C1 segment of cervical spinal cord (tissue), 14 donors: ENCODE measurements at regions not wholly inside any gene's neighbourhood (a gene's known extent, or its start where the extent isn't known, plus 50 kb on each side); places are given as distances from the start of the nearest gene placed in this dataset.

Experiments
- DNase-seq, 14 donors: peaks; one replicate each; lab custom pipeline; 2025; lab: John Stamatoyannopoulos, UW

DNA sequence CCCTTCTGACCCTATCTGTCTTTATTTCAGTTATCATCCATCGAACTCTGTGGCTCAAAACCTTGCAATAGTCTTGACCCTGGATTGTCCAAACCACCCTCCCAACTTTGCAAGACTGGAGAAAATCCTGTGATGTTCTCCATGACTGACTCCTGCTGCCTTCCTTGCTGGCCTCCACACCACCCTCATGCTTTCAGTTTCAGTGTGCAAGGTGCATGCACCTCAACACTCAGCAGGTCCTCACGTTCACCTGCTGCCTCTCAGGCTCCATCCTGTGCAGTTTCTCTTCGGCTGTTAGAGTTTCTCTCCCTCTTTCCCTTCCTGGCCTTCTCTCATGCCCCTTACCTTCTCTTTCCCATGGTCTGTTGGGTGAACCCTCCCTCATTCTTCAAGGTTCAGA is 59.4 kb upstream of the ASIC2 start:
- DNase-seq = no peak

DNA sequence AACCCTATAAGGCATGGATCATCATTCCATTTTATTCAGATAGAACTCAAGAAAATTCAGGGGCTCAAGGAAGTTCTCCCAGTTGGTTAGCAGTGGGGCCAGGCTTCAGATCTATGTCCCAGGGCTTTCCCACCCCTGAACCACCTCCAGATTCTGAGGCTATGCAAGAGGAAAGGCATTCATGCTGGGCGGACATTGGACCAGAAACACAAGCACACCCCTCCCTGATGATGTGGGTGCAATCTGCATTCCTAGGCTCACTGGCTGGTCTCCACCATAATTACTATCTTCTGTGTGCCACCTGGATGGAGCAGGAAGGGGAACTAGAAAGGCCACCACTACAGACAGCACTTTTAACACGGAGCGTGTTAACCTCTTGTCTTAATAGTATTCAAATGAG is 63.2 kb upstream of the ASIC2 start:
- no peak for DNase-seq

DNA sequence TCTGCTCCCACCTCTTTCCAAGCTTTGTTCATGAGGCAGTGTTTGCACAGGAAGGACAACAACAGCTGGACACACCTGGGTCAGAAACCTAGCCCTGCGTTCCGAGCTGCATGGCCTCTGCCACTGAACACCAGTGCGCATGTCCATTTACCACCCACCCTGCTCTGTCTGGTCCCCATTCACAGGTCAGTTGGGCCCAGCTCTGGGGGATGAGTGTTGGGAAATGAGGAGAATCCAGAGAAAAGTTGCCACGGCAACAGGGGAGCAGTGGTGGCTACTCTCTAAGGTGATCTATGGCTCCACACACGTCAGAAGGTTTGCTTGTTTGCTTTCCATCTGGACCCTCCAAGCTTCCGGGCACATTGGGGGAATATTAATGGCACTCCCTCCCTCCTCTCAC is 70.4 kb upstream of the ASIC2 start:
- no peak for DNase-seq

- no peak for DNase-seq
Measured at GRCh38 chr17:33366960-33367359, 73.9 kb upstream of the ASIC2 start.

GRCh38 chr17:33369149-33369548 is 76.1 kb upstream of the ASIC2 start:
- DNase-seq = no peak

- no peak for DNase-seq
Measured at GRCh38 chr17:33369876-33370275, 76.8 kb upstream of the ASIC2 start.

- no peak for DNase-seq
Measured at GRCh38 chr17:33370401-33370800, 77.3 kb upstream of the ASIC2 start.

DNA sequence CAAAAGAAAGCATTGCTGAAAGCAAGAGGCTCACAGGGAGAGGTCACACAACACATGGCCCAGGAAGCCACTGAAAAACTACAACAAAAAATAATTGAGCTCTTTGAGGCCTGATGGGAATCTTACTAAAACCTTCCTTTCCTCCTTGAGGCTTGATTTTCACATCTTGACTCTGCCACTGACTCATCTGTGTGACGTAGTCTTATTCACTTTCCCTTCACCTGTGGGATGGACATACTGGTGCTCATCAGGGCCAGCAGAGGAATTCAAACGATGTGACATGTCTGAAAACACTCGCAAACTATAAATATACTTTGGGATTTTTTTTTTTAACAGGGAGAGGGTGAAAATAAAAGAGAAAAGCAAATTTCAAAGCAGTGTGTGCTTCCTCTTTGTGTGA is 78.3 kb upstream of the ASIC2 start:
- no peak for DNase-seq

DNA sequence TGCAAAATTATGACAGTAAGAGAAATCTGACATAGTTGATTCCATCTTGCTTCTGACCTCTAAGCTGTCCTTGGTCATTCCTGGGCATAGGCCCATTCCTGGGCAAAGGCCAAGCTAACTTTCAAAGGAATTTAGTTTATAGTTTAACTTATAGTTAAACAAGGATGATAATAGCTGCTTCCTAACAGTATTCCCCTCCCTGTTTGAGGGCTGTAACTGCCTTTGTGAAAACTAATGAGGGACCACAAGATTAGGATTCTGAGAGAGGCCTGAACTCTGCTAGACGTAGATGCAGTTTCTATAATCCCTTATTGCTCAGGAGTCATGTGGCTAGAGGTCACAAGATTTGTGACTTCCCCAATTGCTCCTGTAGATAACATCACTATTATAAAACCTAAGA is 80.2 kb upstream of the ASIC2 start:
- DNase-seq = no peak

- no peak for DNase-seq
Measured at GRCh38 chr17:33375103-33375502, 82.0 kb upstream of the ASIC2 start.

DNA sequence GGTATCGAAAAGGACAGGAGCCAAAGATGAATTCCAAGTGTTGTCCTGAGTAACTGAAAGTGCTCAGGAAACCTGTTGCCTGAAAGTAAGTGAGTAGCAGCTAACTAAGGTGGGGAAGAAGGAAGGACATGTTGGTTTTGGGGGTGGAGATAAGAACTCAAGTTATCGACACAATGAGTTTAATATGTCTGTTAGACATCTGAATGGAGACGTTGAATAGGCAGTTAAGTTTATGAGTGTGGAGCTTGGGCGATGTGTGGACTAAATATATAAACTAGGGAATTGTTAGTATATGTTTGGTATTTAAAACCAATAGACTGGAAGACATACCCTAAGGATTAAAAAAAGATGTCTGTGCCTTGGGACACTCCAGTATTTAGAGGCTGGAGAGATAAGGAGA is 82.7 kb upstream of the ASIC2 start:
- DNase-seq = no peak

- DNase-seq = peak in 2 of 14 donors; percentile 0 to 1
Measured at GRCh38 chr17:33377837-33378595, 84.9 kb upstream of the ASIC2 start.

GRCh38 chr17:33381201-33381600 is 88.1 kb upstream of the ASIC2 start:
- peak in 1 of 14 donors; percentile 0 for DNase-seq

- DNase-seq = no peak
Measured at GRCh38 chr17:33383488-33384023, 90.5 kb upstream of the ASIC2 start.

DNA sequence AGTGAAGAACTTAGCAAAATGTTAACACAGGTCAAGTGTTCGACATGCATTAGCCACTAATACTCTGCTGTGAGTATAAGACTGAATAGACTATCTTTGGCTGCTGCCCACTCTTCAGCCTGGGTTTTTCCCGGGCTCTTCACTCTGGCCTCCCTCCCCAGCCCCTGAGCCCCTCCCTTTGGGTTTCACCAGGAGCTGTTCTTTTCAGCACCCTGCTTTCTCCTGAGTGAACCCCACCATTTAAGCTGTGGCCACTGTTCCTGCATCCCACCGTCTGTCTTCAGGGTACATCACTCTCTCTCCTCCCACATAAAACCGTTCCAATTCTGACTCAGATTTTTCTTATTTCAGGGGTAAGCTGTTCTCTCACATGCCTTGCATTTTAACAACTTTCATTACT is 92.0 kb upstream of the ASIC2 start:
- no peak for DNase-seq

DNA sequence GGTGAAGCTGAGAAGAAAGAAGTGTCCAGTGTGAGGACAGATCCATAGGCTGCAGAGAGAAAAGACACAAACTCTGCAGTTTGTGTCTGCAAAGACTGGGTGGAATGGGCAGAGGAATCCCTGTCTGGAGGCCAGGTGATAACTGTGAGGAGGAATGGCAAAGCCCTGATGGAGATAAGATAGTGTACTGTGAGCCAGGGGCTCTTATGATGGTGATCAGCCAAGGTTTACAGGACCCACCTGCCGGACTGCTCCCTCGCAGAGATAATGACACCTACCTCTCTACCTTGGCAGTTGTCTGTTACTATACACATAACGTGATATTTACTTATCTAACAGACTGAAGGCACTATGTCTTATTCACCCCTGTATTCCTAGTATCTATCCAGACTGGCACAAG is 92.6 kb upstream of the ASIC2 start:
- DNase-seq = no peak

DNA sequence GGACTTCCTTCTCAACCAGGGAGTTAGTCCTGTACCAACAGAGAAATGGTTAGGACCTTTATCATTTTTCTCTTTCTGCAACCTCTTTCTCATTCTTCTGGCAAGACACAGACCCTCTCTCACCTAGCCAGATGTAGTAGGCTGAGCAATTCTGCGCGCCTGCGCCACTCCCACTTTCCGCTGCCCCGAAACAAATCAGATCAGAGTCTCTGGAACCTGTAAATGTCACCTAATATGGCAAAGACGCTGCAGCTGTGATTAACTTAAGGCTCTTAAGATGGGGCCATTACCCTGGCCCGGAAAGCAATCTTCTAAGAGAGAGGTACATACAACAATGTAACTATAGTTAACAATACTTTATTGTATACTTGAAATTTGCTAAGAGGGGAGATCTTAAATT is 94.3 kb upstream of the ASIC2 start:
- DNase-seq = no peak

GRCh38 chr17:33389504-33390135 is 96.5 kb upstream of the ASIC2 start:
- DNase-seq = no peak

DNA sequence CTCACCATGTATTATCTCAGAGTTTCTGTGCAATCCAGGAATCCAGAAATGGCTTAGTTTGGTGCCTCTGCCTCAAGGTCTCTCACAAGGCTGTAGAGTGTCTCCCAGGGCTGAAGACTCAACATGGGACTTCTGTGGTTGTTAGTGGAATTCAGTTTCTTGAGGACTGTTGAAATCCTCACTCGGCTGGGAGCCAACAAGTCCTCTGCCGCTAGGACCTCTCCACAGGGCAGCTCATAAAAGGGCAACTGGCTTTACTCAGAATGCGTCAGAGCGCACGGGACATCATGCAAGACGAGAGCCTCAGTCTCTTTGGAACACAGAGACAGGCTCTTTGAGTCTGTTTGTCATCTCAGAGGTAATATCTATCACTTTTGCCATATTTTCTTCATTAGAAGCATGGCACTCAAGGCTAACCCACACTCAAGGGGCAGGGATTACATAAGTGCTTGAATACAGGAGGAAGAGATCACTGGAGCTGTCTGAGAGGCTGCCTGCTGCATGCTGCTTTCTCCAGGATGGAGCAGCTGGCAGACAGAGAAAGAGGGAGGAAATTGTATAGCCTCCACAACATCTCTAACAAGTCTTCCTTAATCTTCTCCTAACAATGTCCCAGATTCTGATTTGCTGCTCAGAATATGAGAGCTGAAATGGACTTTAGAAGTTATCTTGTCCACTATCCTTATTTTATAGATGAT is 97.5 kb upstream of the ASIC2 start:
- DNase-seq = no peak

DNA sequence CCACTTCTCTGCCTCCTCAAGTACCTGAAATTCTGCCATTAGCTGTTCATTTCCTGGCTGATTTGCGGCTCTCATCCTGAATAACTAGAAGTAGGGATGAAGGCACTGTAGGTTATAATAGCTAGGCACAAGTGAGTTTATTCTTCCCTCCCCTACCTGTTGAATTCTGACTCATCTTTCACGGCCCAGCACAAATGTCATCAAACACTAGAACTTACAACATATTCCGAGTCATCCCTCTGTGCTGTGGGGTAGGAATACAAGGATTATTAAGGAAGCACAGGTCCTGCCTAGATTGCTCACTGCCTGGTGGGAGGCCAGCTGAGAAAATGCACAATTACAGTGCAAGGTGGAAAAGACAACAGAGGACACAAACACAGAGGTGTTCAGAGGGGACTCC is 103.7 kb upstream of the ASIC2 start:
- no peak for DNase-seq

DNA sequence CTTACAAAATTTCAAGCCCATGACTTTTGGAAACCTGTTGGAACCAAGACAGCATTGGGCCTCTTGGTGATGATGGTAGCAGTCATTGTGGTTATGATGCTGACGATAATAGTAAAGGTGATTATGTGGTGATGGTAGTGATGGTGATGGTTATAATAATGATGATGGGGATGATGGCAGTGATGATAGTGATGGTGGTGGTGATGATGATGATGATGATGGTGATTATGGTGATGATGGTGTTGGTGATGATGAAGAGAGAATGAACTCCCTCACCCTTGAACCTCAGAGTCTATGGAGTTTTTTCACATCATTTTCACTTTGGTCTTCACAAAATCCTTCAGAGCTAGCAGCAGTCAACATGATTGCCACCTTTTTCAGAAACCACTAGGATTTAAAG is 105.3 kb upstream of the ASIC2 start:
- no peak for DNase-seq

- DNase-seq = no peak
Measured at GRCh38 chr17:33401249-33401648, 108.2 kb upstream of the ASIC2 start.

DNA sequence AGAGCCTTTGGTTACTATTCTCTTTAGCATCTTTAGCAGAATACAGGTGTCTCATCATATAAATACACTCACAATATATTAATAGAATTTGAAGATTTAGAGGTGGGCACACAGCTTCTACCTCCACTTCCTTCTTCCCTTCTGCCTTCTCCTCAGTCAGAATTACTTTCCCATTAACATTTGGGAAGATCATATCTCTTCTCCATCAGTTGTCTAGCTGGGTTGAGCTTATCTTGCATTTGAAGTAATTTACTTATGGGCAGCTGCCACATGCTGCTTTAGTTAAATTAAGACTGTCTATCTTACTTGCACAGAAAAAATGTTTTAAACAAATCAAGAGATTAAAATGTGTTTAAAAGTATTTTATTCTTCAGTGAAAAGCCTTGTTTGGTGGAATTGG is 110.1 kb upstream of the ASIC2 start:
- no peak for DNase-seq
